ENCODE measurements at regions not wholly inside any gene's neighbourhood (a gene's known extent, or its start where the extent isn't known, plus 50 kb on each side); places are given as distances from the start of the nearest gene placed in this dataset.

DNA sequence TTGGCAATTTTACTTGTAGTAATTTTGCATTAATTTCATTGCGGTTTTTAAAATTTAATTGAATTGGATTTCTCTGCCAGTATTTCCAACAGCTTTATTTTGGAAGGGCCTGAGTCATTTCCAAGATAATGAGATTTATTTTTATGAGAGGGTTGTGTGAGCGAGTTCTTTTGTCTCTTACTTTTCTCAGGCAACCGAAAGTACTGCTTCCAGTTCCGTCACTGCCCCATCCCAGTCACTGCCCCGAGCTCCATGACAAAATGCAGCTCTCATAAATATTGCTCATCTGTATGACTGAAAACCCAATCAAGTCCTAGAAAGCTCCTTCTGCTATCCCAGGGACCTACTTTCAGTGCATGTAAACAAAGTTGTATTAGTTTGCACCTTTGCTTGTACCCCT, 468.4 kb upstream of the SEMA3D start:
- TF ChIP-seq CTCF (IDR thresholded peaks at IDR 0.05; ENCODE audit: insufficient read depth, low read length, severe bottlenecking): no peak
- Histone ChIP-seq H3K27me3 (ENCODE audit: control insufficient read depth, insufficient read depth, low read length) (no peaks in the 10 kb centered on the region), H3K36me3 (ENCODE audit: control insufficient read depth, insufficient read depth, low read length) (no peaks in the 10 kb centered on the region), H3K4me3 (ENCODE audit: low read depth, low read length) (no peak overlapping the region)
- FAIRE-seq (no peak), DNase-seq (ENCODE audit: low read depth) (no peak)

DNA sequence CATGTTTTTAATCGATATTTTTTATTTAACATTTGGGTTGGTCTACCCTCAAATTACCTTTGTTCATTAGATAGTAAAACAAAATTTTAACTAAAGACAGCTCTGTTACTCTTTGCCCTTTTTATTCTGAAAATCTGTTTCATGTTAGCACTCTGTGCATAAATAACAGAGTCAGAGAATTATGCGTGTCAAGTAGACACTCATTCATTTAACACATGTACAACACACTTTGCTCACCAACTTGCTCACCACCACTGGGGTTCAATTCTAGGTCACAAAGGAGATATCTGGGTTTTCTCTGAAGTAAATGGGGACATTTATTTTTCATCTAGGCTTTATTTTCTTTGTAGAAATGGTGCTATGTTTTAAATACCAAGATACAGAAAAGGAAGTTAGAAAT, 457.4 kb upstream of the SEMA3D start:
- no peak for FAIRE-seq
- TF ChIP-seq CTCF (IDR thresholded peaks at IDR 0.05; ENCODE audit: insufficient read depth, low read length, severe bottlenecking): no peak
- Histone ChIP-seq H3K4me3 (ENCODE audit: low read depth, low read length) (no peak overlapping the region), H3K27me3 (ENCODE audit: control insufficient read depth, insufficient read depth, low read length) (no peaks in the 10 kb centered on the region), H3K36me3 (ENCODE audit: control insufficient read depth, insufficient read depth, low read length) (no peaks in the 10 kb centered on the region)
- DNase-seq (ENCODE audit: low read depth): no peak

DNA sequence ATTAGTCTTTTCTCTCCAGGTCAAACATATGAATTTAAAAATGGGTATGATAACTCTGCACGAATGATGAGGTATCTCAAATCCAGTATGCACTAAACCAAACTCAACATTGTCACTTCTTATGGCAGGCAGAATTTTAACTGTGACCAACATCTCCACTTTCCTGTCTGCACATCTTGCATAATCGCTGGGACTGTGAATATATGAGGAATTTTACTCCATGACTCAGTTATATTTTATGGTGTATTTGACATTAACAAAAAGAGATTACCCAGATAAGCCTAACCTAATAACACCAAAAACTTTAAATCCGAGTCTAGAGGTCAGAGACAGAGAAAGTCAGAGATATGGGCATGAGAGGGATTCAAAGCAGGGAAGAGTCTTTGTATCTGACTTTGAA, 454.5 kb upstream of the SEMA3D start:
- DNase-seq (ENCODE audit: low read depth): no peak
- Histone ChIP-seq H3K4me3 (ENCODE audit: low read depth, low read length) (no peak overlapping the region), H3K27me3 (ENCODE audit: control insufficient read depth, insufficient read depth, low read length) (no peaks in the 10 kb centered on the region), H3K36me3 (ENCODE audit: control insufficient read depth, insufficient read depth, low read length) (no peaks in the 10 kb centered on the region)
- FAIRE-seq: no peak
- TF ChIP-seq CTCF (IDR thresholded peaks at IDR 0.05; ENCODE audit: insufficient read depth, low read length, severe bottlenecking): no peak

- no peak for TF ChIP-seq CTCF (IDR thresholded peaks at IDR 0.05; ENCODE audit: insufficient read depth, low read length, severe bottlenecking)
- no peak overlapping the region for H3K4me3 ChIP-seq (ENCODE audit: low read depth, low read length)
- no peaks in the 10 kb centered on the region for H3K27me3 ChIP-seq (ENCODE audit: control insufficient read depth, insufficient read depth, low read length)
- DNase-seq (ENCODE audit: low read depth) (no peak), FAIRE-seq (no peak)
- no peaks in the 10 kb centered on the region for H3K36me3 ChIP-seq (ENCODE audit: control insufficient read depth, insufficient read depth, low read length)
Measured at GRCh38 chr7:85638394-85638793, 451.5 kb upstream of the SEMA3D start.

DNA sequence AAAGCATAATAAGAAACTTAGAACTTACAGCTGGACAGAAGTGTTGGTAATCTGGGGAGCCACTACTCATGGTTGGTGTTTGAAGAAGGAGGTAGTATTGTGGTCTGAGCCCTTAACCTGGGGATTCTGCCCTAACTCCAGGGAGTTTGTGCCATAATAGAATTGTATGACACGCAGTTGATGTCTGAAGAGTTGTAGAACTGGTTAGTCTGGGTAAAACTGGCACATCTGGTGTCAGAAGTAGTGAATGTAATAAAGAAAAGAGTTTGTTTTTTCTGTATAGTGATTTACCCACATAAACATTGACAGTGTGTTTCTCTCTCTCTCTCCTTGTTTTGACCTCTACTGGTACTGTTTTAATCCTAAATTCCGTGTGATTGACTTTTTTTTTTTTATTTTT, 448.1 kb upstream of the SEMA3D start:
- Histone ChIP-seq H3K4me3 (ENCODE audit: low read depth, low read length) (no peak overlapping the region), H3K36me3 (ENCODE audit: control insufficient read depth, insufficient read depth, low read length) (no peaks in the 10 kb centered on the region), H3K27me3 (ENCODE audit: control insufficient read depth, insufficient read depth, low read length) (no peaks in the 10 kb centered on the region)
- FAIRE-seq: no peak
- no peak for TF ChIP-seq CTCF (IDR thresholded peaks at IDR 0.05; ENCODE audit: insufficient read depth, low read length, severe bottlenecking)
- peak; percentile 33 for DNase-seq (ENCODE audit: low read depth)

DNA sequence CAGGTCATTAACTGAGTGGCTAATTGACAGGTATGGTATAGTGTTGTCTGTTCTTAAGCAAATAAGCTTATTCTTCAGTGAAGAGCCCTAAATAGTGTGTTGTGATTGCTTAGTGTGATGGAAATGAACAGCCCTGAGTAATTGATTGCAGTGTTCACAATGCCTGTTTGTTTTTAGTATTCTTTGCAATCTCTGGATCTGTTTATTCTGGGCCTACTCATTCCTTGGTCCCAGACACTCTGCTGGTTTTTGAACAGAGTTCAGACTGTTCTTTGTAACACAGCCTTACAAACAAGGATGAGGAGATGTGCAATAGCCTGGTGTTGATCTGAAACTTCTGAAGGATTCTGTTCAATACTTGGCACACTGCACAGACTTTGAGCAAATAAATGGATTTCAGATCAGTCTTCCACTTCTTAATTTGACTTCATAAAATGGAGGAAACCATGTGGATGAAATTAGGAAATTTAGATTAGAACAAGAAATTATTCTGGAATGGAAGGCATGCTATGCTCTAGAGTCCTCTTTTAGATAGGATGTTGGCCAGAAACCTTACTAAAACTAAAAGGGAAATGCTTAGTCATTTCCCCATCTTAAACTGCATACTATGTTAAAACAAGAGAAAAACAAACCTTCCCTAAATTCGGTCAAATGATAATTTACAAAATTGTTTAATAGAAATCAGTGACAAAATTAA, 444.2 kb upstream of the SEMA3D start:
- FAIRE-seq (no peak), DNase-seq (ENCODE audit: low read depth) (no peak)
- H3K36me3 ChIP-seq (ENCODE audit: control insufficient read depth, insufficient read depth, low read length): no peaks in the 10 kb centered on the region
- no peaks in the 10 kb centered on the region for H3K27me3 ChIP-seq (ENCODE audit: control insufficient read depth, insufficient read depth, low read length)
- no peak overlapping the region for H3K4me3 ChIP-seq (ENCODE audit: low read depth, low read length)
- no peak for TF ChIP-seq CTCF (IDR thresholded peaks at IDR 0.05; ENCODE audit: insufficient read depth, low read length, severe bottlenecking)
